Hepatocyte (in vitro differentiated cells): ENCODE measurements at regions not wholly inside any gene's neighbourhood (a gene's known extent, or its start where the extent isn't known, plus 50 kb on each side); places are given as distances from the start of the nearest gene placed in this dataset.

Experiments
- DNase-seq: peaks from one replicate; pipeline ENCODE4 v3.0.0-alpha.2; 2016; ENCODE audit warnings: low spot score
- H2AFZ ChIP-seq: fragments of 200-600 bp; sonication (generic); 2 replicates; pipeline ENCODE4 v1.6.0; 2016; ENCODE audit warnings: antibody characterized with exemption, mild to moderate bottlenecking
- H3K27ac ChIP-seq: fragments of 200-600 bp; sonication (generic); 2 replicates; pipeline ENCODE4 v1.5.1; 2016; ENCODE audit warnings: mild to moderate bottlenecking
- H3K27me3 ChIP-seq: fragments of 200-600 bp; sonication (generic); 2 replicates; pipeline ENCODE4 v1.6.1; 2016
- H3K36me3 ChIP-seq: fragments of 200-600 bp; sonication (generic); replicated peaks from 2 replicates; pipeline ENCODE4 v1.5.1; 2016; ENCODE audit warnings: low read depth; ENCODE audit not compliant: insufficient read depth
- H3K4me1 ChIP-seq: fragments of 200-600 bp; sonication (generic); 2 replicates; pipeline ENCODE4 v1.5.1; 2016; ENCODE audit warnings: mild to moderate bottlenecking, moderate library complexity; ENCODE audit not compliant: insufficient read depth
- H3K4me2 ChIP-seq: fragments of 200-600 bp; sonication (generic); 2 replicates; pipeline ENCODE4 v1.6.0; 2016
- H3K4me3 ChIP-seq: fragments of 200-600 bp; sonication (generic); 2 replicates; pipeline ENCODE4 v1.5.1; 2016; ENCODE audit warnings: mild to moderate bottlenecking
- H3K79me2 ChIP-seq: fragments of 200-600 bp; sonication (generic); 2 replicates; pipeline ENCODE4 v1.6.0; 2017; ENCODE audit warnings: mild to moderate bottlenecking
- H3K9me2 ChIP-seq: fragments of 200-600 bp; sonication (generic); replicated peaks from 2 replicates; pipeline ENCODE4 v1.6.0; 2017; ENCODE audit warnings: mild to moderate bottlenecking; ENCODE audit not compliant: insufficient read depth
- H3K9me3 ChIP-seq: fragments of 200-600 bp; sonication (generic); 2 replicates; pipeline ENCODE4 v1.5.1; 2016; ENCODE audit warnings: low read depth, mild to moderate bottlenecking
- H4K20me1 ChIP-seq: fragments of 200-600 bp; sonication (generic); 2 replicates; pipeline ENCODE4 v1.6.0; 2016; ENCODE audit warnings: mild to moderate bottlenecking; ENCODE audit not compliant: insufficient read depth, poor library complexity, severe bottlenecking
- CTCF ChIP-seq: fragments of 200-600 bp; sonication (generic); IDR thresholded peaks from 2 replicates; pipeline ENCODE4 v1.5.1; 2016; ENCODE audit warnings: antibody characterized with exemption, mild to moderate bottlenecking; ENCODE audit not compliant: poor library complexity
- EZH2 ChIP-seq: fragments of 200-600 bp; sonication (generic); IDR thresholded peaks from 2 replicates; pipeline ENCODE4 v1.6.1; 2016; ENCODE audit warnings: antibody characterized with exemption, mild to moderate bottlenecking, borderline replicate concordance
- EZH2phosphoT487 ChIP-seq: fragments of 200-600 bp; sonication (generic); IDR thresholded peaks from one replicate; pipeline ENCODE4 v1.6.1; 2018; ENCODE audit warnings: antibody characterized with exemption, mild to moderate bottlenecking, low read depth, moderate library complexity; ENCODE audit not compliant: unreplicated experiment, severe bottlenecking
- WGBS: methylation state at CpG from one replicate; pipeline ENCODE4 v1.1.6; 2016; ENCODE audit warnings: low lambda C conversion rate; ENCODE audit errors: missing lambda C conversion rate; 5-methylcytosine and 5-hydroxymethylcytosine counted together

DNA sequence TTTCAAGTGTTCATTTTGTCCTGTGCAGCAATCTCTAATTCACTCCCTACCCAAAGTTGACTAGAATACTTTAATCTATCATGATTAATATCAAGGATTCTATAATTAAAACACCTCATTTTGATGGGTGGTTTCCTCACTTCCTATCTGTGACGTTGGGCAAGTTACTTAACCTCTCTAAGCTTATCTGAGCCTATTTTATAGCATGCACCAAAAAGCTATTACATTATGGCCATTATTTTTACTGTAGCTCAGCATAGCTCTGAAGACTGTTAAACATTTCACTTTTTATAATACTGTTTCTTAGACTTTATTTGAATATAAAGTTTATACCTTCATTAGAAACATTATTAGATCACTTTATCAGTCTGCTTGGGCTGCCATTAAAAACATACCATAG, 579.6 kb upstream of the NXPH2 start:
- H3K9me2 ChIP-seq: no peaks in the 10 kb centered on the region
- no peak overlapping the region for H3K27ac ChIP-seq
- H4K20me1 ChIP-seq: no peaks in the 10 kb centered on the region
- H2AFZ ChIP-seq: no peak overlapping the region
- H3K27me3 ChIP-seq: no peaks in the 10 kb centered on the region
- H3K36me3 ChIP-seq: no peaks in the 10 kb centered on the region
- TF ChIP-seq CTCF (no peak), EZH2phosphoT487 (no peak), EZH2 (no peak)
- DNase-seq: no peak
- no peak overlapping the region for H3K4me2 ChIP-seq
- H3K9me3 ChIP-seq: no peaks in the 10 kb centered on the region
- no peaks in the 10 kb centered on the region for H3K4me1 ChIP-seq
- no peak overlapping the region for H3K4me3 ChIP-seq
- no peaks in the 10 kb centered on the region for H3K79me2 ChIP-seq
- 33% methylated on average over 1 of the region's 1 CpG for WGBS

- no peak for DNase-seq
- Histone ChIP-seq H3K4me2 (no peak overlapping the region), H3K27ac (no peak overlapping the region), H3K9me3 (no peaks in the 10 kb centered on the region), H3K4me1 (no peaks in the 10 kb centered on the region), H3K79me2 (no peaks in the 10 kb centered on the region), H3K36me3 (no peaks in the 10 kb centered on the region), H4K20me1 (no peaks in the 10 kb centered on the region), H3K27me3 (no peaks in the 10 kb centered on the region), H3K9me2 (no peaks in the 10 kb centered on the region), H3K4me3 (no peak overlapping the region), H2AFZ (no peak overlapping the region)
- TF ChIP-seq CTCF (no peak), EZH2phosphoT487 (no peak), EZH2 (no peak)
- 90% methylated on average over 3 of the region's 3 CpGs for whole genome bisulfite sequencing
Measured at GRCh38 chr2:139357972-139358371, 577.8 kb upstream of the NXPH2 start.

GRCh38 chr2:139354518-139354917, 574.3 kb upstream of the NXPH2 start:
- Histone ChIP-seq H3K4me2 (no peak overlapping the region), H4K20me1 (no peaks in the 10 kb centered on the region), H3K27ac (no peak overlapping the region), H3K27me3 (no peaks in the 10 kb centered on the region), H3K9me2 (no peaks in the 10 kb centered on the region), H3K4me1 (no peaks in the 10 kb centered on the region), H3K4me3 (no peak overlapping the region), H2AFZ (no peak overlapping the region), H3K36me3 (no peaks in the 10 kb centered on the region), H3K79me2 (no peaks in the 10 kb centered on the region), H3K9me3 (no peaks in the 10 kb centered on the region)
- DNase-seq: no peak
- TF ChIP-seq CTCF: no peak
- whole genome bisulfite sequencing: 94% methylated on average over 1 of the region's 1 CpG

- no peaks in the 10 kb centered on the region for H3K36me3 ChIP-seq
- no peak overlapping the region for H3K27ac ChIP-seq
- no peaks in the 10 kb centered on the region for H3K79me2 ChIP-seq
- no peak overlapping the region for H2AFZ ChIP-seq
- H3K9me2 ChIP-seq: no peaks in the 10 kb centered on the region
- TF ChIP-seq EZH2: no peak
- no peak for TF ChIP-seq EZH2phosphoT487
- no peak for TF ChIP-seq CTCF
- no peaks in the 10 kb centered on the region for H4K20me1 ChIP-seq
- no peaks in the 10 kb centered on the region for H3K4me1 ChIP-seq
- 95% methylated on average over 1 of the region's 1 CpG for WGBS
- DNase-seq: no peak
- H3K27me3 ChIP-seq: no peaks in the 10 kb centered on the region
- no peak overlapping the region for H3K4me3 ChIP-seq
- H3K4me2 ChIP-seq: no peak overlapping the region
- no peaks in the 10 kb centered on the region for H3K9me3 ChIP-seq
Measured at GRCh38 chr2:139353874-139354273, 573.7 kb upstream of the NXPH2 start.
